ENCODE measurements at regions not wholly inside any gene's neighbourhood (a gene's known extent, or its start where the extent isn't known, plus 50 kb on each side); places are given as distances from the start of the nearest gene placed in this dataset.

DNA sequence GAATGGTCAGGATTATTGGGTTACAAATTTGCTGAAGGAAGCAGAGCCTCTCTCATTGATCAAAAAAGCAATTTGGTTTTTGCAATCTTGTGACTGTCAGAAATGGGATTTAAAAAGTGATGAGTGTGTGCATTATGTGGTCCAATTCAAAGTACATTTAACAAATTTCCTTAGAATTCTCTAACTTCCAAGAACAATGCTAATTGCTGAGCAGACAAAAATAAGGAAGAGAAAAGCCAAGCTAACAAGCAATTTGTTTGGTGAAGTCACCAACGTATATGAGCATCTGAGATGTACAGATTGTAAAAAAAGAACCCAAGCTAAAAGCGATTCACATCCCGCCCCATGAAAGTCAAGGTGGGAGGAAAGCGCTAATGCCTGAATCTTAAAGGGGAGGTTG lies 1643.9 kb downstream of the CDH8 start:
- TF ChIP-seq, protein P1, sequence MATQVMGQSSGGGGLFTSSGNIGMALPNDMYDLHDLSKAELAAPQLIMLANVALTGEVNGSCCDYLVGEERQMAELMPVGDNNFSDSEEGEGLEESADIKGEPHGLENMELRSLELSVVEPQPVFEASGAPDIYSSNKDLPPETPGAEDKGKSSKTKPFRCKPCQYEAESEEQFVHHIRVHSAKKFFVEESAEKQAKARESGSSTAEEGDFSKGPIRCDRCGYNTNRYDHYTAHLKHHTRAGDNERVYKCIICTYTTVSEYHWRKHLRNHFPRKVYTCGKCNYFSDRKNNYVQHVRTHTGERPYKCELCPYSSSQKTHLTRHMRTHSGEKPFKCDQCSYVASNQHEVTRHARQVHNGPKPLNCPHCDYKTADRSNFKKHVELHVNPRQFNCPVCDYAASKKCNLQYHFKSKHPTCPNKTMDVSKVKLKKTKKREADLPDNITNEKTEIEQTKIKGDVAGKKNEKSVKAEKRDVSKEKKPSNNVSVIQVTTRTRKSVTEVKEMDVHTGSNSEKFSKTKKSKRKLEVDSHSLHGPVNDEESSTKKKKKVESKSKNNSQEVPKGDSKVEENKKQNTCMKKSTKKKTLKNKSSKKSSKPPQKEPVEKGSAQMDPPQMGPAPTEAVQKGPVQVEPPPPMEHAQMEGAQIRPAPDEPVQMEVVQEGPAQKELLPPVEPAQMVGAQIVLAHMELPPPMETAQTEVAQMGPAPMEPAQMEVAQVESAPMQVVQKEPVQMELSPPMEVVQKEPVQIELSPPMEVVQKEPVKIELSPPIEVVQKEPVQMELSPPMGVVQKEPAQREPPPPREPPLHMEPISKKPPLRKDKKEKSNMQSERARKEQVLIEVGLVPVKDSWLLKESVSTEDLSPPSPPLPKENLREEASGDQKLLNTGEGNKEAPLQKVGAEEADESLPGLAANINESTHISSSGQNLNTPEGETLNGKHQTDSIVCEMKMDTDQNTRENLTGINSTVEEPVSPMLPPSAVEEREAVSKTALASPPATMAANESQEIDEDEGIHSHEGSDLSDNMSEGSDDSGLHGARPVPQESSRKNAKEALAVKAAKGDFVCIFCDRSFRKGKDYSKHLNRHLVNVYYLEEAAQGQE (IDR thresholded peaks at IDR 0.05; ENCODE audit: insufficient read depth in 1 of 2, low read depth in 2 of 2, low read length in 2 of 2), result no peak
- no peak for TF ChIP-seq POLR2AphosphoS5 (IDR thresholded peaks at IDR 0.05; ENCODE audit: low read depth, low read length)

All from PFSK-1 (cell line).